T-helper 2 cell treated with Interferon-gamma antibody and Interleukin-4, amounts not matched to agents 5 μg/mL and 100 μg/mL, for 36 hours (primary cell): ENCODE measurements at regions not wholly inside any gene's neighbourhood (a gene's known extent, or its start where the extent isn't known, plus 50 kb on each side); places are given as distances from the start of the nearest gene placed in this dataset.

Source experiments
- DNase-seq: peaks from one replicate; pipeline ENCODE4 v3.0.0; 2021; ENCODE audit warnings: low spot score
- H3K27ac Mint-ChIP-seq: one replicate; pipeline ENCODE4 v1.8.0; 2021; ENCODE audit warnings: mild to moderate bottlenecking, mixed read lengths
- H3K27me3 Mint-ChIP-seq: one replicate; pipeline ENCODE4 v1.8.0; 2021; ENCODE audit warnings: low read depth, mixed read lengths
- H3K36me3 Mint-ChIP-seq: one replicate; pipeline ENCODE4 v1.8.0; 2021; ENCODE audit warnings: low read depth, mixed read lengths
- H3K4me1 Mint-ChIP-seq: one replicate; pipeline ENCODE4 v1.8.0; 2021; ENCODE audit warnings: low read depth, mixed read lengths
- H3K4me3 Mint-ChIP-seq: one replicate; pipeline ENCODE4 v1.8.0; 2022; ENCODE audit warnings: mild to moderate bottlenecking, moderate library complexity, mixed read lengths
- H3K9me3 Mint-ChIP-seq: one replicate; pipeline ENCODE4 v1.8.0; 2021; ENCODE audit warnings: mixed read lengths

- Mint-ChIP-seq H3K27me3 (no peaks in the 10 kb centered on the region), H3K27ac (no peak overlapping the region), H3K36me3 (peaks cover 3% of the 10 kb centered on the region), H3K9me3 (peaks cover 12% of the 10 kb centered on the region), H3K4me3 (no peak overlapping the region), H3K4me1 (peaks cover 7% of the 10 kb centered on the region)
- no peak for DNase-seq
Observed at GRCh38 chr15:87761736-87762509, 494.6 kb downstream of the NTRK3 start.

- Mint-ChIP-seq H3K27me3 (no peaks in the 10 kb centered on the region), H3K9me3 (peaks cover 12% of the 10 kb centered on the region), H3K27ac (no peak overlapping the region), H3K4me3 (no peak overlapping the region), H3K4me1 (peaks cover 7% of the 10 kb centered on the region), H3K36me3 (peaks cover 3% of the 10 kb centered on the region)
- DNase-seq: no peak
Observed at GRCh38 chr15:87760547-87761314, 495.8 kb downstream of the NTRK3 start.

- Mint-ChIP-seq H3K9me3 (peaks cover 12% of the 10 kb centered on the region), H3K36me3 (peaks cover 3% of the 10 kb centered on the region), H3K27ac (no peak overlapping the region), H3K27me3 (no peaks in the 10 kb centered on the region), H3K4me3 (no peak overlapping the region), H3K4me1 (peaks cover 7% of the 10 kb centered on the region)
- no peak for DNase-seq
Observed at GRCh38 chr15:87758794-87759418, 497.6 kb downstream of the NTRK3 start.

GRCh38 chr15:87757084-87757483, 499.5 kb downstream of the NTRK3 start:
- DNase-seq: no peak
- Mint-ChIP-seq H3K27me3 (no peaks in the 10 kb centered on the region), H3K9me3 (peaks cover 8% of the 10 kb centered on the region), H3K27ac (no peak overlapping the region), H3K36me3 (peaks cover 3% of the 10 kb centered on the region), H3K4me1 (peaks cover 4% of the 10 kb centered on the region), H3K4me3 (no peak overlapping the region)

- H3K4me3 Mint-ChIP-seq: no peak overlapping the region
- H3K27me3 Mint-ChIP-seq: no peaks in the 10 kb centered on the region
- H3K27ac Mint-ChIP-seq: no peak overlapping the region
- H3K36me3 Mint-ChIP-seq: no peaks in the 10 kb centered on the region
- peaks cover 4% of the 10 kb centered on the region for H3K9me3 Mint-ChIP-seq
- no peaks in the 10 kb centered on the region for H3K4me1 Mint-ChIP-seq
- no peak for DNase-seq
Observed at GRCh38 chr15:87756072-87756471, 500.5 kb downstream of the NTRK3 start.

- Mint-ChIP-seq H3K27me3 (no peaks in the 10 kb centered on the region), H3K9me3 (peaks cover 4% of the 10 kb centered on the region), H3K4me1 (no peaks in the 10 kb centered on the region), H3K27ac (no peak overlapping the region), H3K36me3 (no peaks in the 10 kb centered on the region), H3K4me3 (no peak overlapping the region)
- no peak for DNase-seq
Observed at GRCh38 chr15:87755226-87755625, 501.3 kb downstream of the NTRK3 start.

GRCh38 chr15:87753539-87753938, 503.0 kb downstream of the NTRK3 start:
- Mint-ChIP-seq H3K4me3 (no peak overlapping the region), H3K27ac (no peak overlapping the region), H3K27me3 (no peaks in the 10 kb centered on the region), H3K4me1 (no peaks in the 10 kb centered on the region), H3K36me3 (no peaks in the 10 kb centered on the region), H3K9me3 (no peaks in the 10 kb centered on the region)
- DNase-seq: no peak

GRCh38 chr15:87752250-87752951, 504.1 kb downstream of the NTRK3 start:
- H3K36me3 Mint-ChIP-seq: no peaks in the 10 kb centered on the region
- H3K27ac Mint-ChIP-seq: no peak overlapping the region
- H3K4me1 Mint-ChIP-seq: no peaks in the 10 kb centered on the region
- no peak overlapping the region for H3K4me3 Mint-ChIP-seq
- no peak for DNase-seq
- H3K9me3 Mint-ChIP-seq: no peaks in the 10 kb centered on the region
- no peaks in the 10 kb centered on the region for H3K27me3 Mint-ChIP-seq

GRCh38 chr15:87748483-87748882, 508.1 kb downstream of the NTRK3 start:
- no peak for DNase-seq
- H3K4me3 Mint-ChIP-seq: no peak overlapping the region
- H3K4me1 Mint-ChIP-seq: no peaks in the 10 kb centered on the region

GRCh38 chr15:87747087-87747486, 509.5 kb downstream of the NTRK3 start:
- Mint-ChIP-seq H3K27ac (no peak overlapping the region), H3K4me1 (no peaks in the 10 kb centered on the region), H3K27me3 (no peaks in the 10 kb centered on the region), H3K36me3 (no peaks in the 10 kb centered on the region), H3K9me3 (no peaks in the 10 kb centered on the region), H3K4me3 (no peak overlapping the region)
- DNase-seq: no peak

More at GRCh38 chr15:87748483-87748882, 508.1 kb downstream of the NTRK3 start:
- Mint-ChIP-seq H3K27ac (no peak overlapping the region), H3K27me3 (no peaks in the 10 kb centered on the region), H3K36me3 (no peaks in the 10 kb centered on the region), H3K9me3 (no peaks in the 10 kb centered on the region)

GRCh38 chr15:87746333-87746732, 510.2 kb downstream of the NTRK3 start:
- Mint-ChIP-seq H3K9me3 (no peaks in the 10 kb centered on the region), H3K27me3 (no peaks in the 10 kb centered on the region), H3K27ac (no peak overlapping the region), H3K4me1 (no peaks in the 10 kb centered on the region), H3K36me3 (no peaks in the 10 kb centered on the region), H3K4me3 (no peak overlapping the region)
- DNase-seq: no peak

GRCh38 chr15:87744815-87745214, 511.7 kb downstream of the NTRK3 start:
- Mint-ChIP-seq H3K27me3 (no peaks in the 10 kb centered on the region), H3K9me3 (no peaks in the 10 kb centered on the region), H3K36me3 (no peaks in the 10 kb centered on the region), H3K27ac (no peak overlapping the region), H3K4me3 (no peak overlapping the region), H3K4me1 (no peaks in the 10 kb centered on the region)
- no peak for DNase-seq

- no peaks in the 10 kb centered on the region for H3K9me3 Mint-ChIP-seq
- DNase-seq: no peak
Observed at GRCh38 chr15:87743562-87743961, 513.0 kb downstream of the NTRK3 start.

GRCh38 chr15:87741350-87741749, 515.2 kb downstream of the NTRK3 start:
- no peak overlapping the region for H3K27ac Mint-ChIP-seq
- no peak for DNase-seq
- no peaks in the 10 kb centered on the region for H3K27me3 Mint-ChIP-seq
- H3K4me1 Mint-ChIP-seq: peaks cover 6% of the 10 kb centered on the region
- H3K4me3 Mint-ChIP-seq: no peak overlapping the region
- H3K9me3 Mint-ChIP-seq: no peaks in the 10 kb centered on the region
- no peaks in the 10 kb centered on the region for H3K36me3 Mint-ChIP-seq

More at GRCh38 chr15:87743562-87743961, 513.0 kb downstream of the NTRK3 start:
- Mint-ChIP-seq H3K4me3 (no peak overlapping the region), H3K27ac (no peak overlapping the region), H3K36me3 (no peaks in the 10 kb centered on the region), H3K4me1 (no peaks in the 10 kb centered on the region), H3K27me3 (no peaks in the 10 kb centered on the region)
